DND-41 (cell line): ENCODE measurements at regions not wholly inside any gene's neighbourhood (a gene's known extent, or its start where the extent isn't known, plus 50 kb on each side); places are given as distances from the start of the nearest gene placed in this dataset.

Source experiments
- ATAC-seq: fragments of 200-7000 bp; cut with Tn5 transposase; 3 replicates; pipeline ENCODE4 v1.9.1; 2021; ENCODE audit warnings: low read depth; ENCODE audit not compliant: insufficient read depth
- DNase-seq: peaks from one replicate; pipeline ENCODE4 v3.0.0-alpha.2; 2020
- H2AFZ ChIP-seq: 2 replicates; pipeline ENCODE4 v1.6.0; 2012; ENCODE audit warnings: low read depth, low read length
- H3K27ac ChIP-seq: 2 replicates; pipeline ENCODE4 v1.5.1; 2012; ENCODE audit warnings: low read length, inconsistent platforms
- H3K27me3 ChIP-seq: fragments of 200-600 bp; sonication (generic); 2 replicates; pipeline ENCODE4 v1.6.0; 2012; ENCODE audit warnings: low read length, mild to moderate bottlenecking, inconsistent platforms; ENCODE audit not compliant: insufficient read depth, poor library complexity
- H3K36me3 ChIP-seq: 2 replicates; pipeline ENCODE4 v1.5.1; 2012; ENCODE audit warnings: low read length, inconsistent platforms; ENCODE audit not compliant: insufficient read depth
- H3K4me1 ChIP-seq: 2 replicates; pipeline ENCODE4 v1.5.1; 2012; ENCODE audit warnings: mild to moderate bottlenecking, low read length; ENCODE audit not compliant: insufficient read depth
- H3K4me2 ChIP-seq: 2 replicates; pipeline ENCODE4 v1.6.0; 2012; ENCODE audit warnings: mild to moderate bottlenecking, moderate library complexity, low read length, inconsistent platforms; ENCODE audit not compliant: insufficient read depth
- H3K4me3 ChIP-seq, 2 experiments: fragments of 200-600 bp in 1 of 2; shearing (Covaris generic) in 1 of 2; 2 replicates each; pipeline ENCODE4 v1.5.1; 2012 to 2016; ENCODE audit warnings: inconsistent platforms in 2 of 2, low read length in 2 of 2, mild to moderate bottlenecking in 2 of 2, low read depth in 1 of 2, moderate library complexity in 1 of 2
- H3K79me2 ChIP-seq: 2 replicates; pipeline ENCODE4 v1.6.0; 2012; ENCODE audit warnings: low read length, inconsistent platforms; ENCODE audit not compliant: insufficient read depth
- H3K9ac ChIP-seq: 2 replicates; pipeline ENCODE4 v1.6.0; 2012; ENCODE audit warnings: low read depth, mild to moderate bottlenecking, inconsistent platforms, low read length, moderate library complexity
- H3K9me3 ChIP-seq: 2 replicates; pipeline ENCODE4 v1.5.1; 2012; ENCODE audit warnings: low read length, moderate library complexity, mild to moderate bottlenecking, inconsistent platforms; ENCODE audit not compliant: insufficient read depth, severe bottlenecking
- H4K20me1 ChIP-seq: 2 replicates; pipeline ENCODE4 v1.6.0; 2012; ENCODE audit warnings: low read length; ENCODE audit not compliant: insufficient read depth
- EZH2 ChIP-seq: IDR thresholded peaks from 3 replicates; pipeline ENCODE4 v1.6.1; 2012; ENCODE audit warnings: borderline replicate concordance, low read depth, mild to moderate bottlenecking, moderate library complexity, low read length, inconsistent platforms; ENCODE audit not compliant: severe bottlenecking
- TF ChIP-seq, protein P1 (sequence below): IDR thresholded peaks from 2 replicates; pipeline ENCODE4 v1.5.1; 2012; ENCODE audit warnings: borderline replicate concordance, low read length, moderate library complexity, mild to moderate bottlenecking; ENCODE audit not compliant: poor library complexity, severe bottlenecking; ENCODE audit errors: extremely low read depth

DNA sequence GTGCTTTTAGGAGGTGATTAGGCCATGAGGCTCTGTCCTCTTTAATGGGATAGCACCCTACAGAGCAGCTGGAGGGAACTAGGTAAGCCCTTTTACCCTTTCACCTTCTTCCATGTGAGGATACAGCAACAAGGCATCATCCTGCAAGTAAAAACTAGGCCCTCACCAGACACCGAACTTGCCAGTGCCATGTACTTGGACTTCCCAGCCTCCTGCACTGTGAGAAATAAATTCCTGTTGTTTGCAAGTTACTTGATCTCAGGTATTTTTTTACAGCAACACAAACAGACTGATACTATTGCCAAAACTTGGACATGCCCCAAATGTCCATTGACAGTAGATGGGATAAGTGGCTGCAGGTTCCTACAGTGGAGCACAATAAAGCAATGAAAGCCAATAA, 85.8 kb upstream of the MAP1LC3B2 start:
- Histone ChIP-seq H3K27ac (no peak overlapping the region), H3K9me3 (peaks cover 15% of the 10 kb centered on the region)

DNA sequence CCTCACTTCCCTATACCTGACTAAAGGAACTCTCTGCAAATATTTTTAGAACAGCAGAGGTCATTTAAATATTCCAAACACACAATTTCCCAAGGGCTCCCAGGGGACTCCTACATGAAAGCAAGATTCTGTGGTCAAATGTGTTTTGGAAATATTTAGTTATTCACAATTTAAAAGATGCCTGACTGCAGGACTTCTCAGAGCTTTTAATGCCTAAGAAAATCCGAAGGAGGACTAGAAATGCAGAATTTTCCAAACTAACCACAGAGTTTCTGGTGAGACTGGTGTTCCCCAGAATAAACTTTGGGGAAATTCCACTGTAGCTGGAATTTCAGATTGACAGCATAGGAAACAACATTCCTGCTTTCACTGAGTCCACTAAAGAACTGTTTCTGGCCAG, 84.8 kb upstream of the MAP1LC3B2 start:
- no peak for TF ChIP-seq EZH2
- TF ChIP-seq, protein P1, sequence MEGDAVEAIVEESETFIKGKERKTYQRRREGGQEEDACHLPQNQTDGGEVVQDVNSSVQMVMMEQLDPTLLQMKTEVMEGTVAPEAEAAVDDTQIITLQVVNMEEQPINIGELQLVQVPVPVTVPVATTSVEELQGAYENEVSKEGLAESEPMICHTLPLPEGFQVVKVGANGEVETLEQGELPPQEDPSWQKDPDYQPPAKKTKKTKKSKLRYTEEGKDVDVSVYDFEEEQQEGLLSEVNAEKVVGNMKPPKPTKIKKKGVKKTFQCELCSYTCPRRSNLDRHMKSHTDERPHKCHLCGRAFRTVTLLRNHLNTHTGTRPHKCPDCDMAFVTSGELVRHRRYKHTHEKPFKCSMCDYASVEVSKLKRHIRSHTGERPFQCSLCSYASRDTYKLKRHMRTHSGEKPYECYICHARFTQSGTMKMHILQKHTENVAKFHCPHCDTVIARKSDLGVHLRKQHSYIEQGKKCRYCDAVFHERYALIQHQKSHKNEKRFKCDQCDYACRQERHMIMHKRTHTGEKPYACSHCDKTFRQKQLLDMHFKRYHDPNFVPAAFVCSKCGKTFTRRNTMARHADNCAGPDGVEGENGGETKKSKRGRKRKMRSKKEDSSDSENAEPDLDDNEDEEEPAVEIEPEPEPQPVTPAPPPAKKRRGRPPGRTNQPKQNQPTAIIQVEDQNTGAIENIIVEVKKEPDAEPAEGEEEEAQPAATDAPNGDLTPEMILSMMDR, result no peak
- Histone ChIP-seq H4K20me1 (no peaks in the 10 kb centered on the region), H3K79me2 (no peaks in the 10 kb centered on the region), H3K9me3 (peaks cover 15% of the 10 kb centered on the region), H3K4me1 (no peaks in the 10 kb centered on the region), H3K27me3 (no peaks in the 10 kb centered on the region), H3K4me2 (no peak overlapping the region), H3K9ac (no peak overlapping the region), H3K4me3 (no peak overlapping the region), H3K27ac (no peak overlapping the region), H3K36me3 (no peaks in the 10 kb centered on the region), H2AFZ (no peak overlapping the region)
- DNase-seq (no peak), ATAC-seq (no peak)

More for the DNA sequence above, 85.8 kb upstream of the MAP1LC3B2 start:
- ATAC-seq (no peak), DNase-seq (no peak)
- Histone ChIP-seq H3K4me3 (no peak overlapping the region), H3K9ac (no peak overlapping the region), H3K36me3 (no peaks in the 10 kb centered on the region), H3K27me3 (no peaks in the 10 kb centered on the region), H4K20me1 (no peaks in the 10 kb centered on the region), H3K4me2 (no peak overlapping the region), H3K79me2 (no peaks in the 10 kb centered on the region), H3K4me1 (no peaks in the 10 kb centered on the region), H2AFZ (no peak overlapping the region)
- TF ChIP-seq EZH2, result no peak

DNA sequence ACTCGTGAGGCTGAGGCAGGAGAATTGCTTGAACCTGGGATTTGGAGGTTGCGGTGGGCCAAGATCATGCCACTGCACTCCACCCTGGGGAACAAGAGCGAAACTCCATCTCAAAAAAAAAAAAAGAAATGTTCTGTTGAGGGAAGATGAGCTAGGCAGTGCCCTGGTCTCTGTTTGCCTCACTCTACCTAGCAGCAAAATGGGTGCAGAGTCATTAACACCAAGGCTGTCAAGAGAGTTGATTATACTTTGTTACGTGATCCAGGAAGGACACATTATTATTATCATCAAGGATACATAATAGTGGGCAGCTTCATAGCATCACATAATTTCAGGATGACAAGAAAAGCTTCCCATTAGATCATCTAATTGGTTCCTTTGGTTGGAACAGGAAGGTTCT, 84.3 kb upstream of the MAP1LC3B2 start:
- H3K36me3 ChIP-seq, result no peaks in the 10 kb centered on the region
- DNase-seq, result no peak
- H2AFZ ChIP-seq, result no peak overlapping the region
- no peak overlapping the region for H3K4me2 ChIP-seq
- H3K27me3 ChIP-seq, result no peaks in the 10 kb centered on the region
- ATAC-seq, result no peak
- H3K79me2 ChIP-seq, result no peaks in the 10 kb centered on the region
- H3K4me1 ChIP-seq, result no peaks in the 10 kb centered on the region
- TF ChIP-seq EZH2, result no peak
- TF ChIP-seq, protein P1, result no peak
- H3K9me3 ChIP-seq, result peaks cover 15% of the 10 kb centered on the region
- no peak overlapping the region for H3K27ac ChIP-seq
- no peak overlapping the region for H3K4me3 ChIP-seq
- H3K9ac ChIP-seq, result no peak overlapping the region
- no peaks in the 10 kb centered on the region for H4K20me1 ChIP-seq

DNA sequence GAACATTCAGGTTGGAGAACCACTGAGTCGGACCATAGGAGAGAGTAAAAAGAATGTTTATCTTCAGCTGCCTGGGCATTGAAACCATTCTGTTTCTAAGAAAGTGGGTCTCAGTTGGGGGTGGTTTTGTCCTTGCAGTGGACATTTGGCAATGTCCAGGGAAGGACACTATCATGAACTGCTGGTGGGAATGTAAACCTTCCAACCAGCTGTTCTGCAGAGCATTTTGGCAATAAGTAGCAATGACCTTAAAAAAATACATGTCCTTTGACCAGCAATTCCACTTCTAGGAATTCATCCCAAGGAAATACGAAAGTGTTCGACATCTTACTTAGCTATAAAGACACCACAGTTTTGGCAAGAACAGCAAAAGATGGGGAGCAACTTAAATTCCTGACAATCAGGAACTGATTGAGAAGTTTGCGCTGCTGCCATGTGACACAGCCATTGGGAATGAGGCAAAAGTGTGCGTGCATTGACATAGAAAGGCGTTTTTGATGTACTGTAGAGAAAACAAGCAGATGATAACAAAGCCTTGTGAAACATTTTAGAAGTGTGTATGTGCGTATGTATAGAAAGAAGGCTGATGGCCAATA, 82.9 kb upstream of the MAP1LC3B2 start:
- no peak for TF ChIP-seq EZH2
- TF ChIP-seq, protein P1, result no peak
- Histone ChIP-seq H3K4me2 (no peak overlapping the region), H3K9me3 (peaks cover 15% of the 10 kb centered on the region), H4K20me1 (no peaks in the 10 kb centered on the region), H3K27me3 (no peaks in the 10 kb centered on the region), H3K79me2 (no peaks in the 10 kb centered on the region), H3K27ac (no peak overlapping the region), H3K4me1 (peaks cover 8% of the 10 kb centered on the region), H2AFZ (no peak overlapping the region), H3K36me3 (no peaks in the 10 kb centered on the region), H3K4me3 (no peak overlapping the region), H3K9ac (no peak overlapping the region)
- DNase-seq, result no peak
- no peak for ATAC-seq
